MM.1S (cell line): ENCODE measurements at regions not wholly inside any gene's neighbourhood (a gene's known extent, or its start where the extent isn't known, plus 50 kb on each side); places are given as distances from the start of the nearest gene placed in this dataset.

Experiments
- CTCF ChIP-seq: fragments of 300-600 bp; sonication (generic); IDR thresholded peaks from 2 replicates; pipeline ENCODE4 v1.5.1; 2016; ENCODE audit warnings: antibody characterized with exemption, low read length, mixed read lengths
- EZH2 ChIP-seq: fragments of 300-600 bp; sonication (generic); optimal IDR thresholded peaks from 2 replicates; pipeline ENCODE3; 2017; ENCODE audit warnings: low read depth, mild to moderate bottlenecking, antibody characterized with exemption, low read length, mixed read lengths
- EZH2phosphoT487 ChIP-seq: fragments of 300-600 bp; sonication (generic); IDR thresholded peaks from 2 replicates; pipeline ENCODE4 v1.6.1; 2018; ENCODE audit warnings: antibody characterized with exemption, low read length

- TF ChIP-seq CTCF: no peak
- no peak for TF ChIP-seq EZH2
- TF ChIP-seq EZH2phosphoT487: no peak
These were observed 262.9 kb downstream of the SEC16B start for GRCh38 chr1:177706977-177707376.
